DMS153 (cell line): ENCODE measurements at regions not wholly inside any gene's neighbourhood (a gene's known extent, or its start where the extent isn't known, plus 50 kb on each side); places are given as distances from the start of the nearest gene placed in this dataset.

ENCODE experiments used
- DNase-seq: peaks from one replicate; lab custom pipeline; 2025; lab: John Stamatoyannopoulos, UW

DNA sequence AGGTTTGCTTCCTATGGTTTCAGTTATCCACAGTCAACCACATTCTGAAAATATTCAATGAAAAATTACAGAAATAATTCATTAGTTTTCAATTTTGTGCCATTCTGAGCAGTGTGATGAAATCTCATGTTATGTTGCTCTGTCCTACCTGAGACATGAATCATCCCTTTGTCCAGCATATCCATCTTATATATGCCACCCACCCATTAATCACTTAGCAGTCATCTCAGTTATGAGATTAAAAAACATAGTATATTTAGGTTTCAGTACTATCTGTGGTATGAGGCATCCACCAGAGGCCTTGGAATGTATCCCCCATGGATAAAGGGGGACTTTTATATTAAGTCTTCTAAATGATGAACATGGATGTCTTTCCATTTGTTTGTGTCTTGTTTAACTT lies 64.7 kb upstream of the PROK2 start:
- DNase-seq, result no peak

DNA sequence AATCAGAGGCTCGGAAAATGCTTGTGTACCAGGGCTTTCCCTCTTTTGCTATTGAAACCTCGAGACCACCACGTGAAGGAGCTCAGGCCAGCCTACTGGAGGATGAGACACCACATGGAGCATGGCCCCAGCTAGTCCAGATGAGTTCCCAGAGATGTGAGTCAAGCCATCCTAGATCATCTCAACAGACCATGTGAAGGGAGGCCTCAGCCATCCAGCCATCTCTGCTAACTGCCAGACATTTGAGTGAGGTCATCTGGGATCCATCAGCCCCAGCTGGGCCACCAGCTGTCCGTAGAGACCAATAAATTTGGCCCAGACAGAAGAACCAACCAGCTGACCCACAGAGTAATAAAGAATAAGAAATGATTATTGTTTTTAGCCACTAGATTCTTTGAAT lies 62.8 kb upstream of the PROK2 start:
- DNase-seq, result no peak

DNA sequence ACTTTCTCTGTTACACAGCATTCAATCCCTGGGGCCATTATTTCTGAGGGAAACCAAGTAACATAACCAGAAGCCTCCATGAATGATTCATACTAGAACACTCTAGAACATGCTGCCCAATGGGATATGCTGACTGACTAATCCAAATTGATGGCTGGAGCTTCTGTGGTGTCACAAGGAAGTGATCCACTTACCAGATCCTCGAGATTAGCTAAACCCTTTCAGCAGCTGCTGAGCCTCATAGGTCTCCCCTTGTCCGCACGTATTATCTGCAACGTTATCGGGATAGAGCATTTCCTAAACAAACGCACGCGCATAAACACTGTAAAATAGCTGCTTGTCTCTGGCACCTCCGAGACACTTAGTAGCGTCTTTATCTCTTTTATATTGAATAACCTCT lies 61.2 kb upstream of the PROK2 start:
- DNase-seq, result no peak

DNA sequence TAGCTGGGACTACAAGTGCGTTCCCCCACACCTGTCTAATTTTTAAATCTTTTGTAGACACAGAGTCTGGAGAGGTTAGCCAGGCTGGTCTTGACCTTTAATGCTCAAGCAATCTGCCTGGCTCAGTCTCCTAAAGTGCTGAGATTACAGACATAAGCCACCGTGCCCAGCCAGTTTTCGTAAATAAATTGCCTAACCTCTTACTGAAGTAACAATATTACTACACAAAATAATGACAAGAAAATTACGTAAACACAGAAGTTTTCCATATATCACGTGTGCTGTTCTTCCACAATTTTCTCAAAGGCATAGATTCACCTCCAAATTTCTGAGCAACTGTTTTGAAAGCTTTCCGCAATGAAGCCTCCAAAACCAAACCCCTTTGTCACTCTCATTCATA lies 58.1 kb upstream of the PROK2 start:
- no peak for DNase-seq

DNA sequence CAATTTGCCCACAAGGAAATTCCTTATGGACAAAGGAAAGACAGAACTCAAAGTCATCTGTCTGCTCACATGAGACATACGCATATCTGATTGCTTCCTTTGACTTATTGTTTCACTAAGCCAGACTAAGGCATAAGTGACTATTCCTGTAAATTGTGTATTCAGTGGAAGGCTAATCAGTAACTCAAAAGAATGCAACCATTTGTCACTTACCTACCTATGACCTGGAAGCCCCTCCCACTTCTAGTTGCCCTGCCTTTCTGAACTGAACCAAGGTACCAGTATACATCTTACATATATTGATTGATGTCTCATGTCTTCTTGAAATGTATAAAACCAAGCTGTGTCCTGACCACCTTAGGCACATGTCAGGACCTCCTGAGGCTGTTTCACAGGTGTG lies 53.5 kb upstream of the PROK2 start:
- DNase-seq, result no peak
